NCI-H1417 (cell line): ENCODE measurements at regions not wholly inside any gene's neighbourhood (a gene's known extent, or its start where the extent isn't known, plus 50 kb on each side); places are given as distances from the start of the nearest gene placed in this dataset.
"Not testable (repeated sequence)": the region's sequence is repeated elsewhere in the genome, so short reads cannot be mapped to it uniquely, and the experiment has no call there.

Experiments
- DNase-seq, 3 experiments: peaks; one replicate each; lab custom pipeline; 2025; lab: John Stamatoyannopoulos, UW

DNA sequence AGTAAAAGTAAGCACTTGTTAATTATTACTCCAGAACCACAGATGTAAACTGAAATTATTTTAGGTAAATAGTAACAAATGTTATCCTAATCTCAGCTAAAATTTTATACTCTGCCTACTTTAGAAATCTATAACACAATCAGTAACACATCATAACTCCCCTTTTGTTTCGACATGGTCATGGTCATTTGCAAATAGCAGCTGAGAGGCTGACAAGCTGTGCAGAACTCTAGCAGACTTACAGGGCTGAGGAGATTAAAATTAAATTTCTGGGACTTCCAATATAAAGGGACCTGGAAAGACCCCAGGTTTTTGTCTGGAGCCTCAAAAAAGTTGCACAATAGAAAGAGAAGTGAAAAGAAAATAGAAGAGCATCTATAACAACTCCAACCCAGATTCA is 88.8 kb downstream of the PRL start:
- DNase-seq, result no peak

DNA sequence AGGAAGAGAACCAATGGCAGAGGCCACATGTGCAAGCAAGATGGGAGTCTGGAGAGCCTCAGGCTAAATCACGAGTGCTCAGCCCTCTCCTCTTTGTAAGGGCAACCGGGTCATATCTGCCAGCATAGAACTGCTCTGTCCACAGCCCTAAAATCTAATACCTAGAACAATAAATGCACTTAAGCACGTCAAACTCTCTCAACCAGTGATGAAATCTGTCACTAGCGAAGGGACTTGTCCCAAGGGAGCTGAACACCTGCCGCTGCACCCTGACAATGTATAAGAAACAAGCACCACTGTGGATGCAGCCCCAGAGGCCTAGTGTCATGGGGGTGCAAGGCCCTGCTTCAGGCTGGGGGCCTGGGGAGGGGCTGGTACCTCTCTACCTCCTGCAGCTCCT is 82.5 kb downstream of the PRL start:
- no peak for DNase-seq

DNA sequence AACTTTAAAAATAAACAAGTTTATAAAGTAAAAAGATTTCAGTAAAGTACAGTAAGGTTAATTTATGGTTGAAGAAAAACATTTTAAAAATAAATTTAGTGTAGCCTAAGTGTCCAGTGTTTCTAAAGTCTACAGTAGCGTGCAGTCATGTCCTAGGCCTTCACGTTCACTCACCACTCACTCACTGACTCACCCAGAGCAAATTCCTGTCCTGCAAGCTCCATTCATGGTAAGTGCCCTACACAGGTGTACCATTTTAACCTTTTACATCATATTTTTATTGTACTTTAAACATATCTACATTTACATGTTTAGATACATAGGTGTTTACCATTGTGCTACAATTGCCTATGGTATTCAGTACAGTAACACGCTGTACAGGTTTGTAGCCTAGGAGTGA is 81.4 kb downstream of the PRL start:
- not testable (repeated sequence) for DNase-seq

GRCh38 chr6:22218410-22218809 is 78.4 kb downstream of the PRL start:
- DNase-seq, result no peak

DNA sequence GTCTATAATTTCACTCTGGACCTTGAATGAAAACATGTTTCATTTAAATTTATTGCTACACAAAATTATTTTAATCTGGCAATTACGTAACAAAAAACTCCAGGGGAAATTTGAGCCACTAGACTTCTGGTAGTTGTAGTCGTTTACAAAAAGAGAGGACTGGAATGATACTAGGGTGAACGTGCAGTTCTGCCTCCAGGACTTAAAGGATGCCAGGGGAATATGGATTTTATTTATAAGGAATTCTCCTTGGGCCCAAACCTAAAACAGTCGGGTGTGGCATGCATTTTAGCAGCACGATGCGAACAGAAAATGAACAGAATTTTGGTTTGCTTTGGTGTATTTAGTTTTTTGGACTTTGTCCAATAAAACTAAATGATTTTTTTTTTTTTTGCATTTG is 76.9 kb downstream of the PRL start:
- no peak for DNase-seq

GRCh38 chr6:22221211-22221610 is 75.6 kb downstream of the PRL start:
- no peak for DNase-seq

GRCh38 chr6:22221630-22222029 is 75.2 kb downstream of the PRL start:
- no peak for DNase-seq

DNA sequence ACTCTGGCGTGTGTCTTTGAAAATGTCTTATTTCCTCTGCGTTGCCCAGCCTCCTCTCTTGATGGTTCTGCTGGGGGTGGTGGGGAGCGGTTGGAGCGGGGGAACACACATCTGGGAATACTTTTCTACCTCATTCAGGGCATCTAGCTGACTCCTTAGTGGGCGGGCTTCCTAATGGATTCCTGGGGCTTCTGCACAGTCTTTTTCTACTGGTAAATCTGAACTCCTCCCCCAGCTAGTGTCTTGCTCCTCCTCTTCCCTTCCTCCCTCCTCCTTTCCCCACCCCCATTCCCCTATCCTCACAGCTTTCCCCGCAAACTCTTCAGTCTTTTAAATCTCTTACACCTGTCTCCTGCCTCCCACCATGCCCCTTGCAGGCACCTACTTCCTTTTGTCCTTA is 74.4 kb downstream of the PRL start:
- DNase-seq, result no peak

- peak in 1 of 3 experiments; percentile 36 for DNase-seq
Measured at GRCh38 chr6:22227824-22228610, 68.8 kb downstream of the PRL start.

DNA sequence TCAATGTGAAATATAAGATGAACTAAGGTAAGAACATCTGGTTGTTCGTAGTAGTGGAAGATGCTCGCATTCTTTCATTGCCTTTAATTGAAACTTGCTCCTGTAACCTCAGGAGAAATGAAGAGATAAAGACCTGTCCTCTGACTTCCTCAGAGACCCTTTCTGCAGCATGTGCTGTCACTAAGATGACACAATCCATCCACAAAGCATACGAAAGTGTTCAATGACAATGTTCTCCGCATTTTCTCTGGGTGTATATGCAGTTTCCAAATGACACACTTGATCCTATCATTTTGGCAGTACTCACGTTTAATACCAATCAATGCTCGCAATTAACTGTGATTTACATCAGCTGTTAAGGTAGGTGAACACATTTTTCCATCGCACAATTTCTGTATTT is 65.8 kb downstream of the PRL start:
- DNase-seq, result no peak

GRCh38 chr6:22231616-22232015 is 65.2 kb downstream of the PRL start:
- no peak for DNase-seq

- DNase-seq, result no peak
Measured at GRCh38 chr6:22236626-22237414, 60.0 kb downstream of the PRL start.
